GM18517 (cell line): ENCODE measurements at regions not wholly inside any gene's neighbourhood (a gene's known extent, or its start where the extent isn't known, plus 50 kb on each side); places are given as distances from the start of the nearest gene placed in this dataset.

ENCODE experiments used
- ATAC-seq: cut with Tn5 transposase; IDR thresholded peaks from one replicate; pipeline ENCODE4 v1.9.1; 2021; ENCODE audit warnings: mild to moderate bottlenecking, moderate library complexity; ENCODE audit not compliant: unreplicated experiment

- ATAC-seq = no peak
These were observed 461.7 kb upstream of the TENM4 start for GRCh38 chr11:79902493-79902892.

GRCh38 chr11:79897896-79898295 lies 457.1 kb upstream of the TENM4 start:
- ATAC-seq = no peak

- no peak for ATAC-seq
These were observed 455.4 kb upstream of the TENM4 start for GRCh38 chr11:79896258-79896657.

GRCh38 chr11:79894111-79894510 lies 453.3 kb upstream of the TENM4 start:
- no peak for ATAC-seq

- ATAC-seq = no peak
These were observed 449.4 kb upstream of the TENM4 start for GRCh38 chr11:79890272-79890671.

- ATAC-seq = no peak
These were observed 424.1 kb upstream of the TENM4 start for GRCh38 chr11:79864882-79865281.

GRCh38 chr11:79860336-79860735 lies 419.5 kb upstream of the TENM4 start:
- no peak for ATAC-seq

GRCh38 chr11:79857377-79858214 lies 416.8 kb upstream of the TENM4 start:
- ATAC-seq = no peak

- no peak for ATAC-seq
These were observed 411.3 kb upstream of the TENM4 start for GRCh38 chr11:79852176-79852575.

GRCh38 chr11:79845002-79845709 lies 404.3 kb upstream of the TENM4 start:
- ATAC-seq = no peak

- no peak for ATAC-seq
These were observed 393.2 kb upstream of the TENM4 start for GRCh38 chr11:79834015-79834414.

- ATAC-seq = no peak
These were observed 389.6 kb upstream of the TENM4 start for GRCh38 chr11:79830446-79830845.

GRCh38 chr11:79829891-79830290 lies 389.1 kb upstream of the TENM4 start:
- no peak for ATAC-seq

- ATAC-seq = no peak
These were observed 381.9 kb upstream of the TENM4 start for GRCh38 chr11:79822766-79823165.

GRCh38 chr11:79813551-79813950 lies 372.7 kb upstream of the TENM4 start:
- no peak for ATAC-seq

GRCh38 chr11:79809487-79809886 lies 368.7 kb upstream of the TENM4 start:
- ATAC-seq = no peak

- ATAC-seq = no peak
These were observed 366.7 kb upstream of the TENM4 start for GRCh38 chr11:79807506-79807905.

- no peak for ATAC-seq
These were observed 355.9 kb upstream of the TENM4 start for GRCh38 chr11:79796704-79797103.

- ATAC-seq = no peak
These were observed 353.9 kb upstream of the TENM4 start for GRCh38 chr11:79794484-79795393.

- ATAC-seq = no peak
These were observed 353.2 kb upstream of the TENM4 start for GRCh38 chr11:79794057-79794456.

GRCh38 chr11:79786961-79787360 lies 346.1 kb upstream of the TENM4 start:
- no peak for ATAC-seq
